ENCODE measurements at regions not wholly inside any gene's neighbourhood (a gene's known extent, or its start where the extent isn't known, plus 50 kb on each side); places are given as distances from the start of the nearest gene placed in this dataset.

- DNase-seq (ENCODE audit: low read depth): no peak
- TF ChIP-seq CTCF (IDR thresholded peaks at IDR 0.05; ENCODE audit: control insufficient read depth, extremely low read depth, insufficient read depth): no peak
- H3K4me3 ChIP-seq (ENCODE audit: low read depth, low read length): no peak overlapping the region
These were observed 107.5 kb upstream of the CPNE8 start for GRCh38 chr12:39012870-39013269.

GRCh38 chr12:39011166-39011565 is 105.8 kb upstream of the CPNE8 start:
- TF ChIP-seq CTCF (IDR thresholded peaks at IDR 0.05; ENCODE audit: control insufficient read depth, extremely low read depth, insufficient read depth): no peak
- DNase-seq (ENCODE audit: low read depth): no peak
- H3K4me3 ChIP-seq (ENCODE audit: low read depth, low read length): no peak overlapping the region

- no peak overlapping the region for H3K4me3 ChIP-seq (ENCODE audit: low read depth, low read length)
- TF ChIP-seq CTCF (IDR thresholded peaks at IDR 0.05; ENCODE audit: control insufficient read depth, extremely low read depth, insufficient read depth): no peak
- DNase-seq (ENCODE audit: low read depth): no peak
These were observed 105.0 kb upstream of the CPNE8 start for GRCh38 chr12:39010406-39010805.

- no peak for TF ChIP-seq CTCF (IDR thresholded peaks at IDR 0.05; ENCODE audit: control insufficient read depth, extremely low read depth, insufficient read depth)
- no peak for DNase-seq (ENCODE audit: low read depth)
- H3K4me3 ChIP-seq (ENCODE audit: low read depth, low read length): no peak overlapping the region
These were observed 102.2 kb upstream of the CPNE8 start for GRCh38 chr12:39007619-39008018.

GRCh38 chr12:39006286-39006685 is 100.9 kb upstream of the CPNE8 start:
- no peak for DNase-seq (ENCODE audit: low read depth)
- TF ChIP-seq CTCF (IDR thresholded peaks at IDR 0.05; ENCODE audit: control insufficient read depth, extremely low read depth, insufficient read depth): no peak
- no peak overlapping the region for H3K4me3 ChIP-seq (ENCODE audit: low read depth, low read length)

DNA sequence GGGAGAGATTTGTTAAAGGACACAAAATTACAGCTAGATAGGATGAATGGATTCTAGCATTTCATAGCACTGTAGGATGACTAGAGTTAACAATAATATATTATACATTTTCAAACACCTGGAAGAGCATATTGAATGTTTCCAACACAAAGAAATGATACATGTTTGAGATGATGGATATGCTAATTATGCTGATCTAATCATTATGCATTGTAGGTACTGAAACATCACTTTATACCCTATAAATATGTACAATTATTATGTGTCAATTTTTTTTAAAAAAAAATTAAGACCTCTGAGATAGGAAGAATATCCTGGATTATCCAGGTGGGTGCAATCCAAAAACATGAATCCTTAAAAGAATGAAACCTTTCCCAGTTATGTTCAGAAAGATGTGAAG is 100.3 kb upstream of the CPNE8 start:
- no peak overlapping the region for H3K4me3 ChIP-seq (ENCODE audit: low read depth, low read length)
- no peak for TF ChIP-seq CTCF (IDR thresholded peaks at IDR 0.05; ENCODE audit: control insufficient read depth, extremely low read depth, insufficient read depth)
- DNase-seq (ENCODE audit: low read depth): no peak

- TF ChIP-seq CTCF (IDR thresholded peaks at IDR 0.05; ENCODE audit: control insufficient read depth, extremely low read depth, insufficient read depth): no peak
- H3K4me3 ChIP-seq (ENCODE audit: low read depth, low read length): no peak overlapping the region
- DNase-seq (ENCODE audit: low read depth): no peak
These were observed 98.3 kb upstream of the CPNE8 start for GRCh38 chr12:39003541-39004155.

Data from LNCaP clone FGC (cell line).